NT2/D1 (cell line): ENCODE measurements at regions not wholly inside any gene's neighbourhood (a gene's known extent, or its start where the extent isn't known, plus 50 kb on each side); places are given as distances from the start of the nearest gene placed in this dataset.

Experiments
- DNase-seq: peaks from one replicate; pipeline ENCODE4 v3.0.0-alpha.2; 2011; ENCODE audit warnings: low read depth, low spot score
- H3K27me3 ChIP-seq: 2 replicates; pipeline ENCODE4 v1.6.0; 2011; ENCODE audit warnings: mild to moderate bottlenecking; ENCODE audit not compliant: insufficient read length, insufficient read depth
- H3K36me3 ChIP-seq: 2 replicates; pipeline ENCODE4 v1.6.1; 2011; ENCODE audit warnings: mild to moderate bottlenecking, low read length, mixed read lengths; ENCODE audit not compliant: insufficient read depth, insufficient read length
- H3K4me1 ChIP-seq: 2 replicates; pipeline ENCODE4 v1.5.1; 2011; ENCODE audit not compliant: insufficient read depth, insufficient read length
- H3K4me3 ChIP-seq: 2 replicates; pipeline ENCODE4 v1.5.1; 2011; ENCODE audit warnings: low read depth; ENCODE audit not compliant: insufficient read length
- H3K9ac ChIP-seq: 2 replicates; pipeline ENCODE4 v1.6.0; 2011; ENCODE audit warnings: low read depth; ENCODE audit not compliant: insufficient read length
- H3K9me3 ChIP-seq: 2 replicates; pipeline ENCODE4 v1.5.1; 2011; ENCODE audit warnings: mild to moderate bottlenecking, low read length; ENCODE audit not compliant: insufficient read depth
- SUZ12 ChIP-seq: IDR thresholded peaks from 2 replicates; pipeline ENCODE4 v1.6.1; 2011; ENCODE audit not compliant: insufficient read length, insufficient read depth; ENCODE audit errors: extremely low read depth
- YY1 ChIP-seq: IDR thresholded peaks from 2 replicates; pipeline ENCODE4 v1.6.1; 2011; ENCODE audit not compliant: insufficient read length, insufficient read depth
- ZNF274 ChIP-seq: IDR thresholded peaks from 2 replicates; pipeline ENCODE4 v1.6.1; 2011; ENCODE audit warnings: mild to moderate bottlenecking, low read depth, low read length

GRCh38 chr15:61660579-61660978 lies 399.7 kb downstream of the VPS13C start:
- H3K27me3 ChIP-seq, result no peaks in the 10 kb centered on the region
- TF ChIP-seq SUZ12, result no peak
- no peaks in the 10 kb centered on the region for H3K36me3 ChIP-seq
- DNase-seq, result no peak
- H3K4me3 ChIP-seq, result no peak overlapping the region
- H3K9me3 ChIP-seq, result peaks cover 11% of the 10 kb centered on the region; the same call in 1 of the 2 replicates
- no peaks in the 10 kb centered on the region for H3K4me1 ChIP-seq
- H3K9ac ChIP-seq, result no peak overlapping the region

- no peaks in the 10 kb centered on the region for H3K4me1 ChIP-seq
- TF ChIP-seq YY1, result no peak
- TF ChIP-seq ZNF274, result no peak
- TF ChIP-seq SUZ12, result no peak
- H3K27me3 ChIP-seq, result no peaks in the 10 kb centered on the region
- H3K9ac ChIP-seq, result no peak overlapping the region
- no peak for DNase-seq
- no peak overlapping the region for H3K4me3 ChIP-seq
- H3K36me3 ChIP-seq, result no peaks in the 10 kb centered on the region
- peaks cover 11% of the 10 kb centered on the region; the same call in 1 of the 2 replicates for H3K9me3 ChIP-seq
Measured at GRCh38 chr15:61659566-61660190, 400.6 kb downstream of the VPS13C start.

- Histone ChIP-seq H3K4me3 (no peak overlapping the region), H3K36me3 (no peaks in the 10 kb centered on the region), H3K27me3 (no peaks in the 10 kb centered on the region), H3K9ac (no peak overlapping the region), H3K9me3 (peaks cover 11% of the 10 kb centered on the region; the same call in 1 of the 2 replicates), H3K4me1 (no peaks in the 10 kb centered on the region)
- DNase-seq, result no peak
- no peak for TF ChIP-seq SUZ12
- TF ChIP-seq ZNF274, result no peak
- TF ChIP-seq YY1, result no peak
Measured at GRCh38 chr15:61657461-61657860, 402.8 kb downstream of the VPS13C start.

GRCh38 chr15:61656391-61656790 lies 403.9 kb downstream of the VPS13C start:
- no peak for DNase-seq
- TF ChIP-seq ZNF274 (no peak), YY1 (no peak), SUZ12 (no peak)
- Histone ChIP-seq H3K4me3 (no peak overlapping the region), H3K27me3 (no peaks in the 10 kb centered on the region), H3K4me1 (no peaks in the 10 kb centered on the region), H3K9ac (no peak overlapping the region), H3K9me3 (peaks cover 11% of the 10 kb centered on the region; the same call in 1 of the 2 replicates), H3K36me3 (no peaks in the 10 kb centered on the region)

- Histone ChIP-seq H3K4me3 (no peak overlapping the region), H3K9ac (no peak overlapping the region), H3K9me3 (peaks cover 11% of the 10 kb centered on the region; the same call in 1 of the 2 replicates), H3K27me3 (no peaks in the 10 kb centered on the region), H3K4me1 (no peaks in the 10 kb centered on the region), H3K36me3 (no peaks in the 10 kb centered on the region)
- TF ChIP-seq SUZ12 (no peak), ZNF274 (no peak), YY1 (no peak)
- no peak for DNase-seq
Measured at GRCh38 chr15:61655881-61656280, 404.4 kb downstream of the VPS13C start.

- Histone ChIP-seq H3K4me3 (no peak overlapping the region), H3K4me1 (no peaks in the 10 kb centered on the region), H3K9me3 (peaks cover 11% of the 10 kb centered on the region; the same call in 1 of the 2 replicates), H3K9ac (no peak overlapping the region), H3K27me3 (no peaks in the 10 kb centered on the region), H3K36me3 (no peaks in the 10 kb centered on the region)
- TF ChIP-seq ZNF274 (no peak), SUZ12 (no peak)
- DNase-seq, result no peak
Measured at GRCh38 chr15:61654918-61655317, 405.3 kb downstream of the VPS13C start.

- H3K9ac ChIP-seq, result no peak overlapping the region
- TF ChIP-seq ZNF274, result no peak
- TF ChIP-seq YY1, result no peak
- TF ChIP-seq SUZ12, result no peak
- H3K4me3 ChIP-seq, result no peak overlapping the region
- no peak for DNase-seq
- peaks cover 8% of the 10 kb centered on the region; the same call in 1 of the 2 replicates for H3K9me3 ChIP-seq
- no peaks in the 10 kb centered on the region for H3K27me3 ChIP-seq
- no peaks in the 10 kb centered on the region for H3K36me3 ChIP-seq
- no peaks in the 10 kb centered on the region for H3K4me1 ChIP-seq
Measured at GRCh38 chr15:61654002-61654740, 406.1 kb downstream of the VPS13C start.

- H3K27me3 ChIP-seq, result no peaks in the 10 kb centered on the region
- no peaks in the 10 kb centered on the region for H3K9me3 ChIP-seq
- TF ChIP-seq SUZ12, result no peak
- TF ChIP-seq ZNF274, result no peak
- no peak for TF ChIP-seq YY1
- H3K4me1 ChIP-seq, result no peaks in the 10 kb centered on the region
- no peak overlapping the region for H3K9ac ChIP-seq
- DNase-seq, result no peak
- no peak overlapping the region for H3K4me3 ChIP-seq
- H3K36me3 ChIP-seq, result no peaks in the 10 kb centered on the region
Measured at GRCh38 chr15:61653110-61653509, 407.1 kb downstream of the VPS13C start.
